ENCODE measurements at regions not wholly inside any gene's neighbourhood (a gene's known extent, or its start where the extent isn't known, plus 50 kb on each side); places are given as distances from the start of the nearest gene placed in this dataset.

DNA sequence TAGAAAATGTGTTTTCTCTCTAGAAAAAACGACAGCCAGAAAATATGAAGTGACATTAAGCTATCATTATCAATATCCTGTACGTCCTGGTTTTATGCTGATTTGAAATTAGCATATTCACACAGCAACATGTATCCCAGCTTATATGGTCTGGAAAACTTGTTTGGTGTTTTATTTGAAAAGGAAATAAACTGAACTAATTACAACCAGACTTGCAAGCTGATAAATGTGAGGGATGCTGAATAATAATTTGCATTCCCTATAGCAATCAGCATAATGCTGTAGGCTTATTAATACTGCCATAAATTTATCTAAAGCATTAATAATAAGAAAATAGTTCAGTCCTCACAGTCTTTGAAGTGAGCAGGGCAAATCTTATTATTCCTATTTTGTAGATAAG lies 336.9 kb upstream of the UMPS start:
- TF ChIP-seq, protein P1, sequence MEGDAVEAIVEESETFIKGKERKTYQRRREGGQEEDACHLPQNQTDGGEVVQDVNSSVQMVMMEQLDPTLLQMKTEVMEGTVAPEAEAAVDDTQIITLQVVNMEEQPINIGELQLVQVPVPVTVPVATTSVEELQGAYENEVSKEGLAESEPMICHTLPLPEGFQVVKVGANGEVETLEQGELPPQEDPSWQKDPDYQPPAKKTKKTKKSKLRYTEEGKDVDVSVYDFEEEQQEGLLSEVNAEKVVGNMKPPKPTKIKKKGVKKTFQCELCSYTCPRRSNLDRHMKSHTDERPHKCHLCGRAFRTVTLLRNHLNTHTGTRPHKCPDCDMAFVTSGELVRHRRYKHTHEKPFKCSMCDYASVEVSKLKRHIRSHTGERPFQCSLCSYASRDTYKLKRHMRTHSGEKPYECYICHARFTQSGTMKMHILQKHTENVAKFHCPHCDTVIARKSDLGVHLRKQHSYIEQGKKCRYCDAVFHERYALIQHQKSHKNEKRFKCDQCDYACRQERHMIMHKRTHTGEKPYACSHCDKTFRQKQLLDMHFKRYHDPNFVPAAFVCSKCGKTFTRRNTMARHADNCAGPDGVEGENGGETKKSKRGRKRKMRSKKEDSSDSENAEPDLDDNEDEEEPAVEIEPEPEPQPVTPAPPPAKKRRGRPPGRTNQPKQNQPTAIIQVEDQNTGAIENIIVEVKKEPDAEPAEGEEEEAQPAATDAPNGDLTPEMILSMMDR (conservative IDR thresholded peaks at IDR 0.05), result no peak
- no peak for TF ChIP-seq ZFX (IDR thresholded peaks at IDR 0.05)
